ENCODE measurements at regions not wholly inside any gene's neighbourhood (a gene's known extent, or its start where the extent isn't known, plus 50 kb on each side); places are given as distances from the start of the nearest gene placed in this dataset.

- no peak for TF ChIP-seq EZH2 (IDR thresholded peaks at IDR 0.05; ENCODE audit: low read length)
- TF ChIP-seq, protein P1, sequence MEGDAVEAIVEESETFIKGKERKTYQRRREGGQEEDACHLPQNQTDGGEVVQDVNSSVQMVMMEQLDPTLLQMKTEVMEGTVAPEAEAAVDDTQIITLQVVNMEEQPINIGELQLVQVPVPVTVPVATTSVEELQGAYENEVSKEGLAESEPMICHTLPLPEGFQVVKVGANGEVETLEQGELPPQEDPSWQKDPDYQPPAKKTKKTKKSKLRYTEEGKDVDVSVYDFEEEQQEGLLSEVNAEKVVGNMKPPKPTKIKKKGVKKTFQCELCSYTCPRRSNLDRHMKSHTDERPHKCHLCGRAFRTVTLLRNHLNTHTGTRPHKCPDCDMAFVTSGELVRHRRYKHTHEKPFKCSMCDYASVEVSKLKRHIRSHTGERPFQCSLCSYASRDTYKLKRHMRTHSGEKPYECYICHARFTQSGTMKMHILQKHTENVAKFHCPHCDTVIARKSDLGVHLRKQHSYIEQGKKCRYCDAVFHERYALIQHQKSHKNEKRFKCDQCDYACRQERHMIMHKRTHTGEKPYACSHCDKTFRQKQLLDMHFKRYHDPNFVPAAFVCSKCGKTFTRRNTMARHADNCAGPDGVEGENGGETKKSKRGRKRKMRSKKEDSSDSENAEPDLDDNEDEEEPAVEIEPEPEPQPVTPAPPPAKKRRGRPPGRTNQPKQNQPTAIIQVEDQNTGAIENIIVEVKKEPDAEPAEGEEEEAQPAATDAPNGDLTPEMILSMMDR (optimal IDR thresholded peaks at IDR 0.05 in 1 of 3, IDR thresholded peaks at IDR 0.05 in 1 of 3, conservative IDR thresholded peaks at IDR 0.05 in 1 of 3; ENCODE audit: extremely low read depth in 1 of 3, insufficient read depth in 2 of 3, low read length in 3 of 3) = no peak
Observed at GRCh38 chr18:44602845-44603244, 77.8 kb upstream of the SETBP1 start.

Data from keratinocyte (primary cell).